ENCODE measurements at regions not wholly inside any gene's neighbourhood (a gene's known extent, or its start where the extent isn't known, plus 50 kb on each side); places are given as distances from the start of the nearest gene placed in this dataset.

DNA sequence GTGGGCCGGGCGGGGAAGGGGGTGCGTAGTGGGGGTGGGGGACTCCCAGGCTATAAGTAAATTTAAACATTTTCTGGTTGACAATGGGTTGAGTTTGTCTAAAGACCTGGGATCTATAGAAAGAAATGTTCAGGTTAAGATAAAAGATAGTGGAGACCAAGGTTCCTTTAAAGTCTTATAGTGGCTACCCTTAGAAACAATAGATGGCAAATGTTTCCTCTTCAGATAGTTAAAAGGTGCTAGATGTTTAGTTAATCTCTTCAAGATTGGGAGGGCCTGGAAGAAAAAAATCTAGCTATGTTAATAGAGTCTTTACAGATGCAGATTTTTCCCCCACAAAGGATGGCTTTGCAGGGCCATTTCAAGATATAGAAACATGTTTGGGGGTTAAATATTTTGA, 446.4 kb upstream of the FKBP1C start:
- CTCF ChIA-PET = no interaction called here
- no peak for DNase-seq (ENCODE audit: extremely low spot score)
- POLR2A ChIA-PET = no interaction called here
- TF ChIP-seq LEF1 (IDR thresholded peaks at IDR 0.05; ENCODE audit: borderline replicate concordance) (no peak), TARDBP (IDR thresholded peaks at IDR 0.05) (no peak)

GRCh38 chr6:62763125-62763912, 447.9 kb upstream of the FKBP1C start:
- CTCF ChIA-PET = no interaction called here
- DNase-seq (ENCODE audit: extremely low spot score) = no peak
- POLR2A ChIA-PET = no interaction called here
- TF ChIP-seq FOXA1 (IDR thresholded peaks at IDR 0.05) = no peak
- TF ChIP-seq PKNOX1 (IDR thresholded peaks at IDR 0.05) = no peak
- TF ChIP-seq ARNT (IDR thresholded peaks at IDR 0.05) = no peak
- TF ChIP-seq BHLHE40 (IDR thresholded peaks at IDR 0.05; ENCODE audit: borderline replicate concordance) = no peak
- no peak for TF ChIP-seq HDGF (IDR thresholded peaks at IDR 0.05; ENCODE audit: borderline replicate concordance)
- no peak for TF ChIP-seq ELF4 (IDR thresholded peaks at IDR 0.05)
- no peak for TF ChIP-seq SP1 (IDR thresholded peaks at IDR 0.05)
- no peak for TF ChIP-seq FOXM1 (IDR thresholded peaks at IDR 0.05; ENCODE audit: borderline replicate concordance)
- no peak for TF ChIP-seq ZNF384 (IDR thresholded peaks at IDR 0.05)
- TF ChIP-seq FOXK2 (IDR thresholded peaks at IDR 0.05) = no peak
- TF ChIP-seq CTBP1 (IDR thresholded peaks at IDR 0.05; ENCODE audit: borderline replicate concordance) = no peak
- TF ChIP-seq TARDBP (IDR thresholded peaks at IDR 0.05) = no peak
- no peak for TF ChIP-seq LEF1 (IDR thresholded peaks at IDR 0.05; ENCODE audit: borderline replicate concordance)
- TF ChIP-seq SUZ12 (IDR thresholded peaks at IDR 0.05) = no peak
- no peak for TF ChIP-seq L3MBTL2 (conservative IDR thresholded peaks at IDR 0.05)
- TF ChIP-seq NFRKB (IDR thresholded peaks at IDR 0.05) = no peak

GRCh38 chr6:62746968-62747367, 460.9 kb upstream of the KHDRBS2 start:
- no peak for DNase-seq (ENCODE audit: extremely low spot score)
- POLR2A ChIA-PET = no interaction called here
- no peak for TF ChIP-seq NFRKB (IDR thresholded peaks at IDR 0.05)
- no peak for TF ChIP-seq ARNT (IDR thresholded peaks at IDR 0.05)
- TF ChIP-seq HDGF (IDR thresholded peaks at IDR 0.05; ENCODE audit: borderline replicate concordance) = no peak
- no peak for TF ChIP-seq FOXA1 (IDR thresholded peaks at IDR 0.05)
- TF ChIP-seq L3MBTL2 (conservative IDR thresholded peaks at IDR 0.05) = no peak
- TF ChIP-seq PKNOX1 (IDR thresholded peaks at IDR 0.05) = no peak
- TF ChIP-seq LEF1 (IDR thresholded peaks at IDR 0.05; ENCODE audit: borderline replicate concordance) = no peak
- no peak for TF ChIP-seq FOXM1 (IDR thresholded peaks at IDR 0.05; ENCODE audit: borderline replicate concordance)
- TF ChIP-seq CTBP1 (IDR thresholded peaks at IDR 0.05; ENCODE audit: borderline replicate concordance) = no peak
- TF ChIP-seq TARDBP (IDR thresholded peaks at IDR 0.05) = no peak
- no peak for TF ChIP-seq BHLHE40 (IDR thresholded peaks at IDR 0.05; ENCODE audit: borderline replicate concordance)
- TF ChIP-seq SP1 (IDR thresholded peaks at IDR 0.05) = no peak
- TF ChIP-seq FOXK2 (IDR thresholded peaks at IDR 0.05) = no peak
- CTCF ChIA-PET = no interaction called here

DNA sequence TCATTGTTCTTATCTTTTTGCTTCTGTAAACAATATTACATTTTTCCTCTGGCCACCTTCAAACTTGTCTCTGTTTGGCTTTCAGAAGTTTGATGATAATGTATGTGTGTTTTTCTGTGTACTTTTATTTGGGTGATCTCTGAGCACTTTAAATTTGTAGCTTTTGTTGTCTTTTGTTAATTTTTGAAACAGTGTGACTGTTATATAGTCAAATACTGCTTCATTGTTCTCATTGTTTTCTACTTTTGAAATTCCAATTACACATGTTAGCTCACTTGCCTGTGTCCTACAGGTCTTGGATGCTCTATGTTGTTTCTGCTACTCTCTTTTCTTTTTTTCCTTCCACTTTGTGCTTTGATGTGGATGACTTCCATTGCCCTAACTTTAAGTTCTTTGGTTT, 460.1 kb upstream of the KHDRBS2 start:
- CTCF ChIA-PET = interaction anchor here (0.5 kb wide), 1 partner anchor 15 kb away, joined by 5 read pairs; no protein-coding TSS in a partner anchor
- POLR2A ChIA-PET = no interaction called here
- no peak for TF ChIP-seq ZNF384 (IDR thresholded peaks at IDR 0.05)
- no peak for DNase-seq (ENCODE audit: extremely low spot score)

GRCh38 chr6:62740596-62740995, 454.6 kb upstream of the KHDRBS2 start:
- CTCF ChIA-PET = no interaction called here
- TF ChIP-seq TARDBP (IDR thresholded peaks at IDR 0.05) = no peak
- no peak for TF ChIP-seq ELF4 (IDR thresholded peaks at IDR 0.05)
- TF ChIP-seq SUZ12 (IDR thresholded peaks at IDR 0.05) = no peak
- POLR2A ChIA-PET = no interaction called here
- DNase-seq (ENCODE audit: extremely low spot score) = no peak

- CTCF ChIA-PET = no interaction called here
- TF ChIP-seq TARDBP (IDR thresholded peaks at IDR 0.05) = no peak
- TF ChIP-seq FOXA1 (IDR thresholded peaks at IDR 0.05) = no peak
- no peak for TF ChIP-seq FOXM1 (IDR thresholded peaks at IDR 0.05; ENCODE audit: borderline replicate concordance)
- no peak for TF ChIP-seq HDGF (IDR thresholded peaks at IDR 0.05; ENCODE audit: borderline replicate concordance)
- no peak for TF ChIP-seq NFRKB (IDR thresholded peaks at IDR 0.05)
- no peak for TF ChIP-seq ARNT (IDR thresholded peaks at IDR 0.05)
- TF ChIP-seq CTBP1 (IDR thresholded peaks at IDR 0.05; ENCODE audit: borderline replicate concordance) = no peak
- no peak for TF ChIP-seq SP1 (IDR thresholded peaks at IDR 0.05)
- no peak for TF ChIP-seq L3MBTL2 (conservative IDR thresholded peaks at IDR 0.05)
- no peak for TF ChIP-seq FOXK2 (IDR thresholded peaks at IDR 0.05)
- TF ChIP-seq ZNF384 (IDR thresholded peaks at IDR 0.05) = no peak
- no peak for TF ChIP-seq PKNOX1 (IDR thresholded peaks at IDR 0.05)
- no peak for TF ChIP-seq BHLHE40 (IDR thresholded peaks at IDR 0.05; ENCODE audit: borderline replicate concordance)
- no peak for TF ChIP-seq ELF4 (IDR thresholded peaks at IDR 0.05)
- no peak for TF ChIP-seq LEF1 (IDR thresholded peaks at IDR 0.05; ENCODE audit: borderline replicate concordance)
- TF ChIP-seq SUZ12 (IDR thresholded peaks at IDR 0.05) = no peak
- POLR2A ChIA-PET = no interaction called here
- DNase-seq (ENCODE audit: extremely low spot score) = no peak
These were observed 454.1 kb upstream of the KHDRBS2 start for GRCh38 chr6:62740171-62740570.

GRCh38 chr6:62737792-62738191, 451.8 kb upstream of the KHDRBS2 start:
- POLR2A ChIA-PET = no interaction called here
- DNase-seq (ENCODE audit: extremely low spot score) = no peak
- CTCF ChIA-PET = no interaction called here
- TF ChIP-seq FOXA1 (IDR thresholded peaks at IDR 0.05) = no peak
